HS-27A (cell line): ENCODE measurements at regions not wholly inside any gene's neighbourhood (a gene's known extent, or its start where the extent isn't known, plus 50 kb on each side); places are given as distances from the start of the nearest gene placed in this dataset.

Experiments
- DNase-seq: peaks from one replicate; pipeline ENCODE4 v3.0.0-alpha.2; 2012; ENCODE audit warnings: low read depth, missing footprints

DNA sequence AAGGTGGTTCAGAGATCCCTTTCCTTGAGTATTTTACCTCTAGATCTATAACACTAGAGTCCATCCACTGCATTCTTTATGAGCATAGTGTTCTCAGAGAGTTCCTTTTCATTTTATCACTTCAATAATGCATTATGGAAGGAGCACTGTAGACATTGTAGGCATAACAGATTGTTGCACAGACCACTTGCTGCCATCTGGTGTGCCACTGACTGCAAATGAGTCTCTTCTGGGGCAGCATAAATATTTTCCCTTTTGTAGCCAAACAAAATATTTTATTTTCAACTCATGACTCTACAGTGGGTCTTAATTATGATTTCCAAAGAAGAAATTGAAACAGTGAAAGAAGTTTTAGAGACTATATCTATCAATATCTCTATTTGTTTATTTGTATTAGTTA, 290.4 kb downstream of the OLFM3 start:
- DNase-seq = no peak

DNA sequence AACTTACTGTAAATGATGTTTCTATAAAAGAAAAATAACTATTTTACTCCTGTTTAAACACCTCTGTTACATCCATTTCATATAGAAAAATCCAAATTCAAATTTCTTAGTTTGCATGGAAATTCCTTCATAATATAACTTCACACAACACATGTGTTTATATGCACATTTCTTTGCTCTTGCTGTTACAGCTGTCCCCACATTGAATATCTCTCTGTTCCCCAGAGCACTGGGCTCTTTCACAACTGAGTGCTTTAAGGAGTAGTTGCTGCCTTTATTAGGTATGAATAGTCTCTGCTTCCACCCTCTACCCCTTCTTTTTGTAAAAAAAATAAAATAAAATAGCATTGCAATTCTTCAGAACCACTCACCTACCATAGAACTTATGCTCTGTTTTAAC, 287.0 kb downstream of the OLFM3 start:
- DNase-seq = no peak

DNA sequence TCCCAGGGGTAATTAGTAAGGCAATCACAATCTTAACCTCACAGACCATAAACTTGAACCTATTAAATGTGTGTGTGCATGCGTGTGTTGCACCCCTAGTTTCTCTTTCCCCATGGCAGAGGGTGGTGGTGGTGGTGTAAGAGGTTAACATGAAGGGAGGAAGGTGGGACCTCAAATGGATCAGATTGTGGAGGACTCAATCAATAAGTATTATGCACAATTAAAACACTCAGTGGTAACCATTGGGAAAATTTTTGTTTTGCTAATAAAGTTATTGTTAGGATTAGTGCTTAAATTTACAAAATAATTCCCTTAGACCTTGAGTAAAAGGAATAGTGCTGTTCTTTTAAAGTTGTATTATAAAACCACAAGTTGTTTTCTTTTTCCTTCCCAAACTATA, 283.0 kb downstream of the OLFM3 start:
- no peak for DNase-seq

DNA sequence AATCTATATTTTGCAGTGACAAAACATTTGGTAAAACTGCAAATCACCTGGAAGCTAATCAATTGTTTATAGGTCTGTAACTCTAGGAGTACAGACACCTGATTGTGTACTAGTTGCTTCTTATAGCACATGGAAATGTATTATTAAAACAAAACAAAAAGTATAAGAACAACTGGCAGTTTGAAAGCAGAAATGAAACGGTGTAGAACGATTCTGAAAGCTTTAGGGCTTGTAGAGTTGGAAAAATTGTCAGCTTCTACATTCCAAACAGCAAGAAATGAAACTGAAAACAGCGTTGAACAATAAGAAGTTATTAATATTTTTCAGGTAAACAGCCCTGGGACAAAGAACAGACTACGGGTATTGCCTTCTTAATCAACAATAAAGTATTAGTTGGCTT, 273.3 kb downstream of the OLFM3 start:
- DNase-seq = no peak

DNA sequence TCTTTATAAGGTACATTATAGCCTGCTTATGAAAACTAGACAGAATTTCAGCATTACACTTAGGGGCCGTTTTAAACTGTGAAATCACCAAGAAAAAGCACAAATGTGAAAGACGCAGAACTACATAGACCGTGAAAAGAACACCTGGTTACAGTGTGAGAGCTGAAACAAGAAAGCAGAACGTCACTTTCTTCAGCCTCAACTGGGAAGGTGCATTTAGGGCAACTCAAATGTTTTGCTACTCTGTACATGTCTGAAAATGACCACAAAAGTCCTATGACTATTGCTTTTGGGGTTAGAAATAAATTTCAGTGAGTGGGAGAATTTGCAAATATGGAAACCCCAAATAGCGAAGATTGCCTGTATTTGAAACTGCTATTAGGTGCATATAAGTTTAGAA, 268.7 kb downstream of the OLFM3 start:
- no peak for DNase-seq

DNA sequence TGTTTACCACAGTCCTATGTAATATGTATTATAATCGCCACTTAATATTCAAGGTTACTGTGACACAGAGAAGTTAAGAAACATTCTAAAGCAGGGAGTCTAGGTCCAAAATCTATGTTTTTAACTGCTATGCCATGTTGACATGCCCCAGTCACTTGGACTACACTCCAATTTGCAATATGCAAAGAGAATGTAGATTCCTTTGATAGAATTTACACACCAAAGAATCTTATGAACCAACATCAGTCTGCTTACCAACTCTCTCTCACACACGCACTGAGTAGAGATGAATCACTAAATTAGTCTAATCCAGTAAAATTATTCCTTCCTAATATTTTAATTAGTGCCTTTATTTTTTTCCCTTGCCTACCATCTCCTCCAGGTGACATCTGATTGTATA, 266.2 kb downstream of the OLFM3 start:
- DNase-seq = no peak

DNA sequence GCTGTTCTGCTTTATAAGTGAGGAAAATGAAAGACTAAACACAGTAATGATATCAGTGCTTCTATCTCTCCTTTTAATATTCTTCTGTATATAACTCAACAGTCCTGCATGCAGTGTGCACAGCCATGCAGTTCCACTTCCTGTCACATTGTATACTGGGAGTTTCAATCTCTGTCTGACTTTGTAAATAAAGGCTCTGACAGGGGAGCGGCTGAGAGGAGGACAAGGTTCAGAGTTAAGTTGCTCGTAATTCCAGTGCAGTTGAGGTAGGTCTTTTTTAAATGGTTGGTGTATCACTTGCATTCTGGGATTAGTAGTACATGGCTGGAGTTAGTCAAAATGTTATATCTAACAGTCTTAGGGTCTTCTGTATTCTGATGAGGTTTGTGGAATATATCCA, 264.5 kb downstream of the OLFM3 start:
- no peak for DNase-seq

DNA sequence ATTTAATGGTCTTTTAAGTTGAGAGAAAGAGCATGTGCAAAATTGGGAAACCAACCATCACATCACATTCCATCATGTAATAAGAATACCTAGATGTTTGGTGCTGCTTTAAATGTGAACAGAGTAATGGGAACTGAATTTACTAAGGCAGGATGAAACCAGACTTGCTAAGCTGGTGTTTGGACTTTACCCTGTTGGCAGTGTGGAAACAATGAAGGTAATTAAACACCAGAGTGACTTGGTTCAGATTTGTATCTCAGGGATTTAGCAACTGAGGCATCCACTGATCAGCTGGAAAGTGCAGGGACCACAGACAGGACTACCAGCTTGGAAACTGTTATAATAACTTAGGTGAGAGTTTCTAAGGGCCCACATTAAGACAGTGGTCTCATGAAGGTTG, 263.4 kb downstream of the OLFM3 start:
- no peak for DNase-seq

DNA sequence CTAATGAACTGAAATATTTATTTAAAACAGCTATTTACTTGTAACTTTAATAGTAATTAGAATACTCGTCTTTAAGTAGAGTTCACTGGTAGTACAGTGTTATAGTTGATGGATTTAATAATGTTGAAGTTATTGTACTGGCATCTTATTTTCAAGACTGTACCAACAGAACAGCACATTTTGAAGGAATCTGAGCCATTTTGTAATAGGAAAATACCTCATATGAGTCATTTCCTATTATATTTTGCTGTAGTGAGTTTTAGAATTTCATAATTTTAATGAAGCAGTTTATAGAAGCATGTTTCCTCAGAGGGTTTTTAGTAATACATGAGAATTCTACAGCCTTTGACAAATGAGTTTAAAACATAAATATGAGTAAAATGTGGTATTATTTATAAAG, 258.3 kb downstream of the OLFM3 start:
- peak; percentile 35 for DNase-seq

DNA sequence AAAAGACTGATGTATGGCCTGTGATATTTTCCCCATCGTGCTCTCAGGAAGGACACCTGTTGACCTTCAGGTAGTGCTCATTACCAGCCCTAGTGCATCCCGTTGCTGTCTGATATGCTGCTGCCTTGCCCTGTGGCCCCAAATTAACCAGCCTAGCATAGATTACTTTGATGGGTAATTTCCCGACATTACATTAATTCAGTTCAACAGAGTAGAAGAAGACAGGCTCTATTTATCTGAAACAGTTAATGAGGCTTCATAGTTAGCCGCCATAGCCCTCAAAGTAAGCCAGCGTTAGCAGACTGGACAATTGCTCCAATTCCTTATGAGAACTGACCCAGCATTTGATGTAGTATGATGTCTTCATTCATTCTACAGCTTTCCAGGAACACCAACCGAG, 257.6 kb downstream of the OLFM3 start:
- no peak for DNase-seq

DNA sequence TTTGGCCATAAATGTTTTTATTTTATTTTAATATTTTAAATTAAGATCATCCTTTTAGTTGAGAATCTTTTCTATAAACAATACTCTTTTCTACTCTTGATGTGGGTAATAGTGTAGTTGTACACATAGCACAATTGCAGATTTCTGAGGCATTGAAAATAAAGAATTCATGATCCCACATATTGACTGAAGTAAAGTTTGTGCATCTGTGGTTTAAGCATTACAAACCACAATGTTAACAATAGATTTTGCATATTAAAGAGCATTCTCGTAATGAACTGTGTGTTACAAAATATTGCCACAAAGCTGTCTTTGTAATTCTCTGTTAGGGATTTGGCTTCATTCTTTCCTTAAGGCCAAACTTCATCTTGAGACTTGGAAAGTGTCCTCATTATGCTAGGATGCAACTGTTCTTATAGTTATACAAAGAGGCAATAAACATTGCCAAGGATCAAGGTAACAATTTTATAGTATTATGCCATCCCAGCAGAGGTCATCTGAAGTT, 256.8 kb downstream of the OLFM3 start:
- DNase-seq = no peak

DNA sequence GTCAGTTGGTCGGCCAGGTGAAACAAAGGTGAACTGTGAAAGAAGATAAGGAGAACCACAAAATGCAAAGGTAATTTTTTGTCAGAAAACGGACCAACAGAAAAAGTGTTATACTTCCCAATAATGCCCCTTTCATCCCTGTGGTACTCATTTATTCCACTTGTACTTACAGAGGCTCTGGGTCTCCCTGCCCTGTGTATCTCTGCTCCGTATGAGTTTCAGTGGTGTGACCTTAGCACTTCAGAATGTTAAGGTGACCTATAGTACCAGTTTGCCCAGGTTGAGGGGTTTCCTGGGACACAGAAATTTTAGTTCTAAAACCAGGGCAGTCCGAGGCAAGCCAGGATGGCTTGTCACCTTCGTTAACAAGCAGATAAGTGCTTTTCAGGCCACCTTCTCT, 254.8 kb downstream of the OLFM3 start:
- no peak for DNase-seq

DNA sequence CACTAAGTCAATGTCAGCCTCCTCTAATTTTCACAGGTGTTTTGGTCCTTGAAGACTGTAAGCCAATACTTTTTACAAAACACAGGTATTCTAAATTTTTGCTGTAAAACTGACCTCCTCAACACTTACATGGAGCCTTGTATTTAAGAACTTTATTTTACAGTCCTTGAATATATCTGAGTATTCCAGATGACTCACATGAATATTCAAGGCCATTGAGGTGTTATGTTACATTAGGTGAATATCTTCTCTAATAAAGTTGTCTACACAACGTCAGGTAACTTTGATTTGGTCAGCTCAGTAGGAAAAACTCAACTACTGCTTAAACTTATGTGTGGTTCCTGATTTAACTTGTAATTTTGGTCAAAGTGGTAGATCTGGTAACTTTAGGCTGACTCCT, 254.2 kb downstream of the OLFM3 start:
- DNase-seq = no peak

DNA sequence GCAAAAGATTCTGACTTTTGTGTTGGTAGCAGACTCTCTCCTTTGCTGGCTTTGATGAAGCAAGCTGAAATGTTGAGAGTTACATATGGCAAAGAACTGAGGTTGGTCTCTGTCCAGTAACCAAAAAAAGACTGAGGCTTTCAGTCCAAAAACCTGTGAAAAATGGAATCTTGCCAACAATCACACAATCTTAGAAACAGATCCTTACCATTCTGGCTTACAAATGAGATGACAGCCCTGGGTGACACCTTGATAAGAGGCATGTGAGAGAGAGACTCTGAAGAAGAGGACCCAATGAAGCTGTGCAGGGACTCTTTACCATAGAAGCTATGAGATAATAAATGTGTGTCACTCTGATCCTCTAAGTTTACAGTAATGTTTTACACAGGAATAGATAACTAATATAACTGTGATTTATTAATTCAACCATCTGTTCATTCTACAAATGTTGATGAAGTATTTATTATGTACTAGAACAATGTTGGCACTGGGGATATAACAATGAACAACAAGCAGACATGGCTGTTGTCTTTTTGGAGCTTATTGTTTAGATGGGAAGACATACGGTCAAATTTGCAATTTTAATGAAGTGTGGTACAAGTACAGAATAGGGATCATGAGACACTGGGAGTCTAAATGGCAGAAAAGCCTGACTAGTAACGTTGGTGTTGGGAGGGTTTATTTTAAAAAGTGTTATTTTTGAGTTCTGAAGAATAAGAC, 251.0 kb downstream of the OLFM3 start:
- DNase-seq = no peak

DNA sequence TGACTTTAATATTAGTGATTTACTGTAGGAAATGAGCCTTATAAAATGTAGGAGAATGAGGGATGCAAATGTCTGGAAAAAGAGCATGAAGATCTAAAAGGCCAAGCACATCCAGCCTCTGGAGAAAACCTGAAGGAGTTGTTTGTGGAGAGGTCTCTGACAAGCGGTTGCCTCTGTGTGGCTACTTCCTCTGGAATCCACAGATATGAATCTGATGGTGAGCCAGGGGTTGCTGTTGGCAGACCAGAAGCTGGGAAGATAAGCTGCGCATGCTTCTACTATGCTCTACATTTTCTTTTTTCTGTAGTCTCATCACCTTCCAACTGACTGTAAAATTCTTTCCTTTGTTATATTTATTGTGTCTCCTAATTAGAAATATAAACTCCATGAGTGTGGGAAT, 248.6 kb downstream of the OLFM3 start:
- no peak for DNase-seq
